ENCODE measurements at regions not wholly inside any gene's neighbourhood (a gene's known extent, or its start where the extent isn't known, plus 50 kb on each side); places are given as distances from the start of the nearest gene placed in this dataset.

DNA sequence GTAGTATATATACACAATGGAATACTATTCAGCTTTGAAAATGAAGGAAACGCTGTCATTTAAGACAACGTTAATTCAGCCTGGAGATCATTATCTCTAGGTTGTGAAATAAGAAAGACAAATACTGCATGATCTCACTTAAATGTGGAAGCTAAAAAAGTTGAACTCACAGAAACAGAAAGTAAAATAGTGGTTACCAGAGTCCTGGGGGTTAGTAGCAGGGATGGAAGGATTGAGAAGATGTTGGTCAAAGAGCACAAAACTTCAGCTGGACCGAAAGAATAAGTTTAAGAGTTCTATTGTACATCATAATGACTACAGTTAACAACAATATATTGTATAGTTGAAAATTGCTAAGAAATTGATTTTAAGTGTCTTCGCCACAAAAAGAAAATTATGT is 670.3 kb downstream of the NR4A2 start:
- no peaks in the 10 kb centered on the region for H3K36me3 ChIP-seq
- no peak overlapping the region for H3K4me3 ChIP-seq
- H3K9me3 ChIP-seq, result no peaks in the 10 kb centered on the region
- WGBS, 2 donors, result 86 to 87% methylated on average over 4 of the region's 4 CpGs
- H3K27ac ChIP-seq, result no peak overlapping the region
- no peaks in the 10 kb centered on the region for H3K27me3 ChIP-seq
- intact Hi-C loops (cut with DNase I), result no loop called here
- DNase-seq, result no peak
- TF ChIP-seq CTCF (IDR thresholded peaks at IDR 0.05) (no peak), POLR2A (IDR thresholded peaks at IDR 0.05) (no peak)
- H3K4me1 ChIP-seq, result no peaks in the 10 kb centered on the region

GRCh38 chr2:155653176-155653575 is 679.3 kb downstream of the NR4A2 start:
- intact Hi-C loops (cut with DNase I), result no loop called here
- Histone ChIP-seq H3K36me3 (no peaks in the 10 kb centered on the region), H3K4me3 (no peak overlapping the region), H3K27ac (no peak overlapping the region), H3K9me3 (no peaks in the 10 kb centered on the region), H3K4me1 (no peaks in the 10 kb centered on the region), H3K27me3 (no peaks in the 10 kb centered on the region)
- TF ChIP-seq POLR2A (IDR thresholded peaks at IDR 0.05), result no peak
- TF ChIP-seq CTCF (IDR thresholded peaks at IDR 0.05), result no peak
- DNase-seq, result no peak
- 53 to 61% methylated on average over 1 of the region's 1 CpG for WGBS, 2 donors

DNA sequence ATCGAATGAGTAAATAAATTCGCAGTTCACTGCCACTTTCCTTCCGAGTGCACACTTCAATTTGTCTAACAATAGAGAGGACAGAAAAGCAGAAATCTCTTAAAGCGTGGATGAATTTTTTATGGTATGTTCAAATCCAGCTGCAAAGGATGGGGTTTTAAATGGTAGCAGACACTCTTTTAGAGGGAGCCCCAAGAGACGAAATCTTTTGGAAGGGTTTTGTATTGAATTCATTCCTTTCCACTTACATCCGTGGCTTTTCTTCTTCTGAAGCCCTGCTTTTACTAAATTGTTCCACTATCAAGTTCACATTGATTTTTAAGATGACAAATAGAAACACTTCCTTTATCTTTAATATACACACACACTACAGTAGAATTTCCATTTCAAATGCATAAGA is 680.7 kb downstream of the NR4A2 start:
- no peak for TF ChIP-seq CTCF (IDR thresholded peaks at IDR 0.05)
- no peak for TF ChIP-seq POLR2A (IDR thresholded peaks at IDR 0.05)
- no peaks in the 10 kb centered on the region for H3K36me3 ChIP-seq
- no peaks in the 10 kb centered on the region for H3K27me3 ChIP-seq
- 50 to 61% methylated on average over 6 of the region's 6 CpGs for WGBS, 2 donors
- intact Hi-C loops (cut with DNase I), result no loop called here
- no peak overlapping the region for H3K27ac ChIP-seq
- DNase-seq, result no peak
- H3K9me3 ChIP-seq, result no peaks in the 10 kb centered on the region
- H3K4me3 ChIP-seq, result no peak overlapping the region
- H3K4me1 ChIP-seq, result no peaks in the 10 kb centered on the region

DNA sequence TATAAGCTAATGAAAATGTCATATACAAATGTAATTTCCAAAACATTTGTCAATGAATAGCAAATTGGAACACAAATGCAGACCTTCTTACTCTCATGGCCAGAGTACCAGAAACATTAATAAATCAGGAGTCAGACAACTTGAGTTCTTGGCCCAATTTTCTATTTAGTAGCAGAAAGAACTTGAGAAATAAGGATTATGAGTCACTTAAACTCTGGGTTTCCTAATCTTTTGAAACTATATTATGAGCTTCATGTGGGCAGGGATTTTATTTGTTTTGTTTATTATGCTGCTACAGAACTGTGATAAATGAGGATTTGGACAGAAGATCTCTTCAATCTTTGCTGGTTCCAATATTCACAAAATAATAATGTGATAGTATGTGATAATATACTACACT is 686.7 kb downstream of the NR4A2 start:
- TF ChIP-seq CTCF (IDR thresholded peaks at IDR 0.05) (no peak), POLR2A (IDR thresholded peaks at IDR 0.05) (no peak)
- H3K9me3 ChIP-seq, result no peaks in the 10 kb centered on the region

DNA sequence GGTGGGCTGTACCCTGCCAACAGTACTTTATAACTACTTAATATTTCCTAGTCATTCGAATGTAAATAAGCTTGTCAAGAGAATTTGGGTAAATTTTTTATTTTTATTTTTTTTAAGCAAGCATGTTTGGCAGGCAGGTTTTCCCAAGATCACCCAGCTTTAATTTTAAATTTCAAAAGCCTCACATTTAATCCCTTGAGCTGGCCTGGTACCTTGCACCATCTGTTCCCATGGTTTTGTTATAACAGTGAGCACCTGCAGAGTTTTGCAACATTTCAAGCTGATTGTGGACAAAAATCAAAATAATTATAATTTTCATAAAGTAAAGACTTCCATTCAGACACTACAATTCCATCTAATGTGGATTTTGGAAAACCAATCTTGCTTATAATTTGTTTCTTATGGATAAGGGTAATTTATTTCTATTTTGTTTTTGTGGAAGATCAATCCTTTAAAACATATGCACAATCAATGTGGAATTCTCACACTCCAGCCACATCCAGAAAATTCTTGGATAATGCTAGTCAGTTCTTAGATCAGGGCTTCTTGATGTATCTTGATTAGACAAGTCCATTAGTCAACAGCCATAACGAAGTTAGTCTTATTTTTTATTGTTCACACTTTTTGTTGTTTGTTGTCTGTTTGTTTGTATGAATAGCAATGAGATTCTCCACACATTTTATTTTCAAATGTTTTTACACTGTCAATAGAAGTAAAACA is 689.3 kb downstream of the NR4A2 start:
- Histone ChIP-seq H3K9me3 (no peaks in the 10 kb centered on the region), H3K4me1 (no peaks in the 10 kb centered on the region), H3K4me3 (no peak overlapping the region), H3K27ac (no peak overlapping the region), H3K27me3 (no peaks in the 10 kb centered on the region), H3K36me3 (no peaks in the 10 kb centered on the region)
- WGBS, 2 donors, result 30 to 59% methylated on average over 2 of the region's 2 CpGs
- intact Hi-C loops (cut with DNase I), result no loop called here
- TF ChIP-seq POLR2A (IDR thresholded peaks at IDR 0.05) (no peak), CTCF (IDR thresholded peaks at IDR 0.05) (no peak)
- DNase-seq, result no peak

More for the DNA sequence above, 686.7 kb downstream of the NR4A2 start:
- H3K27me3 ChIP-seq, result no peaks in the 10 kb centered on the region
- intact Hi-C loops (cut with DNase I), result no loop called here
- no peak for DNase-seq
- no peaks in the 10 kb centered on the region for H3K4me1 ChIP-seq
- H3K4me3 ChIP-seq, result no peak overlapping the region
- no peaks in the 10 kb centered on the region for H3K36me3 ChIP-seq
- H3K27ac ChIP-seq, result no peak overlapping the region
